HTR-8/SVneo (cell line): ENCODE measurements at regions not wholly inside any gene's neighbourhood (a gene's known extent, or its start where the extent isn't known, plus 50 kb on each side); places are given as distances from the start of the nearest gene placed in this dataset.

Experiments
- DNase-seq: peaks from one replicate; pipeline ENCODE4 v3.0.0; 2011; ENCODE audit warnings: low spot score, mixed read lengths; ENCODE audit not compliant: insufficient read length
- FAIRE-seq: peaks from 2 replicates; lab custom pipeline; 2011; peaks lifted over from hg19 to GRCh38; lab: Jason Lieb, UNC

DNA sequence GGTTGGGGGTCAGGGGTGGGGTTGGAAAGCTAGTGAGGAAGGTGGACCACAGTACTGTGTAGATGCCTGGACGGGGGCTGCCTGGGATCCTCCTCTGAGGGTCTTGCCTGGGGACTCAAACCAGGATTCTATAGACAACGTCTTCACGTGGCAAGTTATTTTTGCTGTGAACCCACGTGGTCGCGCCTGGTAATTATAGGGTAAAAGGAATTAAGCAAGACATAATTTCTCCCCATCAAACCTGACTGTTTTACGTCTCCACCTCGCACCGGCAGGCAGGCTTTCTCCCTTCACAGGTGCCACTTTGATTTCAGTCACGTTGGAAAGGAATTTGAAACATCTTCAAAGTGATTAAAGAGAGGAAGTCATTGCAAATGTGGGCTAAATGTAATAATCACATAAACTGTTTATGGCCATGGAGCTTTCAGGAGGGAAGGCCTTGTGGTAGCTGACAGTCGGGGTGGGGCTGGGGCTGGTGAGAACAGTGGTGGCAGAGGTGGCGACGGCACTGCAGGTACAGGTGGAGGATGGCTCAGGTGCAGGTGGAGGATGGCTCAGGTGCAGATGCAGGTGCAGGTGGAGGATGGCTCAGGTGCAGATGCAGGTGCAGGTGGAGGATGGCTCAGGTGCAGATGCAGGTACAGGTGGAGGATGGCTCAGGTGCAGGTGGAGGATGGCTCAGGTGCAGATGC, 197.1 kb upstream of the NLRP1 start:
- no peak for FAIRE-seq
- DNase-seq: no peak

DNA sequence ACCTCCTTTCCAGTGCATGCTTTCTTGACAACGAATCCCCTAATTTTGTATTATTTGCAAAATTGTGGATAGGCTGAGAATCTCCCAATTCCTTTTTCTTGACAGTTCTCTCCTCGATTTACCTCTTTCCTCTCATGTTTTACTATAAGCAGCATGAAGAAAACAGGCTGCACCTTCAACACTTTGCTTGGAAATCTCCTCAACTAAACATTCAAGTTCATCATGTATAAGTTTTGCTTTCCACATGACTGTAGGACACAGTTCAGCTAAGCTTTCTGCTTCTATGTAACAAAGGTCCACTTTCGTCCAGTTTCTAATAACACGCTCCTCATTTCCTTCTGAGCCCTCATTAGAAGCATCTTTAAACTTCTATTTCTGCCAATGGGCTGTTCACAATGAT, 199.0 kb upstream of the NLRP1 start:
- DNase-seq (no peak), FAIRE-seq (no peak)

DNA sequence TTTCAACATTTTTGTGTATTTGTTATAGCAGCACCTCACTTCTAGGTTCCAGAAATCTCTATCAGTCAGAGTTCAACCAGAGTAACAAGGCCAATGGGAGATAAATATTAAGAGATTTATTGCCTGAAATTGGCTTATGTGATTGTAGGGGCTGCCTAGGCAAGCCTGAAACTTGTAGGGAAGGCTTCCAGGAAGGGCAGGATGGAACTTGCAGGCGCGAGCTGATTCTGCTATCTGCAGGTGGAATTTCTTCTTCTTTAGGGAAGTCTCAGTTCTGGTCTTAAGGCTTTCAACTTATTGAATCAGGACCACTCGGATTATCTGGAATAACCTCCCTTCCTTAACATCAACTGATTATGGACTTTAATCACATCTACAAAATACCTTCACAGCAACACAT, 199.5 kb upstream of the NLRP1 start:
- no peak for DNase-seq
- FAIRE-seq: no peak

DNA sequence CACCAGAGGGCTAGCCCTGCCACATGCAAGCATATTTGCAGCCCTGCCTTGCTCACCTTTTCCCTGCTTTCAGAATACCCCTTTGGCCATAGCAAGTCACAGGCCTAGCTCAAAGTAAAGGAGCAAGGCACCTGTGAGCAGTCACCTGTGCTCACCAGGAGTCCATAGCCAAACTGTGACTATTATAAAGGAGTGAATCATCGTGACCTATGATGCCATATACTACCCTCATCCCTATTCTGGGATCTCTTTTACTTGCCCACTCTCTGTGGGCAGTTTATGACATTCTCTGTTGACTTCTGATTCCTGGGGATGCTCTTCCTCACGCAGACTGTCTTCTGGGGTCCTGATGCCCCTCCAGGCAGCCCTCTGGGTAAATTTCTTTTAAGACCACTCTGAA, 200.5 kb upstream of the NLRP1 start:
- FAIRE-seq (no peak), DNase-seq (no peak)

DNA sequence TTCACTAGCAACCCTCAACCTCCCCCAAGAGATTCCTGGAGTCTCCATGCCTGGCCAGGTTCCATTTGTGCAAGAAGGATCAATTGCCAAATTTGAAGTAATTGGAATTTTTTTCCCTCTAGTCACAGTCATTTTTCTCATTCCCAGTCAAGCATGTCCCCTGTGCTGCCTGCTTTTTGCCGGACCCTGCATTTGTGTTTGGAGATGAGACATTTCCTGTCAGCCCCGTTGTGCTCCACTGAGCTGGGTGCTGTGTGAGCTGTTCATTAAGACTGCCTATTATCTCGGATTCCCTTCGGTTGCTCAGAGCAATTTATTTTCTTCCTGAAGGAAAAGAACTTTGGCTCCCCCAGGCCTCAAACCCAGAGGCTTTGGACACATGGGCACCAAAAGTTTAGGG, 201.0 kb upstream of the NLRP1 start:
- FAIRE-seq: no peak

DNA sequence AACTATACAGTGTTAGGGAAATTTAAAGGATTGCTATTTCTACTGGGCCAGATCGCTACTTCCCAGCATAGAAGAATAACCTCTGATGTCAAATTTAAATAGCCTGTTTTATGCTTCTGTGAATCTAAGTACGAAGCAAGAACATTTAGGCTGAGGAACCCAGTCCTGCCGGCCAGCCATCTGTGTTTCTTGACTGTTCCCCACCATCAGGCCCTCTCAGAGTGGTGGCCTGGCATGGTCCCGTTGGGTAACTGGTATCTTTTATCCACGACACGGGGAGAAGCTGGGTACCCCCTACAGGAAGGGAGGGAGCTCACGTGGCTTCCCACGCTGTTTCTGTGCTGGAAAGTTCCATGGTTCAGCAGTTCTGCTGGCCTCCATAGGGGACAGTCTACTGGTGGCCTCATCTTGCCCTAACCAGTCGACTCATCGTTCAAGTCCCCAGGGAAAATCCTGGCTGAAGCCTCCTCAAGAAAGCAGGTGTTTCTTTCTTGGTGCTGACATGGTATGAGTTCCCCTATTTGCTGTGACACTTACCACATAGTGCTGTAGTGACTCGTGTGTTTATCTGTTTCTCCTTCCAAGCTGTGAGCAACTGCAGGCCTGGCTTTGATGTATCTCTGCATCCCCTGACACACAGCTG, 201.7 kb upstream of the NLRP1 start:
- no peak for FAIRE-seq
- DNase-seq: no peak

More for the DNA sequence above, 201.0 kb upstream of the NLRP1 start:
- DNase-seq: no peak

- no peak for FAIRE-seq
Observed at GRCh38 chr17:5786510-5786875, 202.2 kb upstream of the NLRP1 start.

DNA sequence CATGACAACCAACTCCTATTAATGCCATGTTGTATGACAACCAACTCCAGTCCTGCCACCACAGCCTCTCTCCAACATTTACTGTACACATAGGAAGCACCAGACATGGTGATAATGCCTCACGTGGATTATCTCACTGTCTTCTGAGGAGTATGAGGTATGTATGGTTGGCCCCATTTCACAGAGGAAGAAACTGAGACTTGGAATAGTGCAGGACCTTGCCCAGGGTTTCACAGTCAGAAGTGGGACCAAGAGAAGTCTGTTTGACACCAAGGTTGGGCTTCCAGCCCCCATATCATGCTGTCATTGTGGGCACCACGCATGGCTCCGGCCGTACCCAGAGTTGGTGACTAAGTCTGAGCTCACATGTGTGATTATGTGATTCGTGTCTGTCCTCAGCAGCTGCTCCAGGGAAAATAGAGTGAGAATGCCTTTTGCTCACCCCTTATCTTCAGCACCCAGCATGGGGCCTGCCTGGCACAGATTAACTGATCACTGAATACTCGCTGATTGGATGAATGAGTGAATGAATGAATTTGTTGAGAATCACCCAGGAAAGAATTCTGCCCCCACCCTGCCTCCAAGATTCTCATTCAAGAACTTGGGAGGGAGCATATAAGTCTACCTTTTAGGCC, 204.1 kb upstream of the NLRP1 start:
- no peak for DNase-seq
- FAIRE-seq: no peak

More at GRCh38 chr17:5786510-5786875, 202.2 kb upstream of the NLRP1 start:
- no peak for DNase-seq

- FAIRE-seq: no peak
- no peak for DNase-seq
Observed at GRCh38 chr17:5789528-5789927, 205.2 kb upstream of the NLRP1 start.

- FAIRE-seq (no peak), DNase-seq (no peak)
Observed at GRCh38 chr17:5793157-5793556, 208.8 kb upstream of the NLRP1 start.

DNA sequence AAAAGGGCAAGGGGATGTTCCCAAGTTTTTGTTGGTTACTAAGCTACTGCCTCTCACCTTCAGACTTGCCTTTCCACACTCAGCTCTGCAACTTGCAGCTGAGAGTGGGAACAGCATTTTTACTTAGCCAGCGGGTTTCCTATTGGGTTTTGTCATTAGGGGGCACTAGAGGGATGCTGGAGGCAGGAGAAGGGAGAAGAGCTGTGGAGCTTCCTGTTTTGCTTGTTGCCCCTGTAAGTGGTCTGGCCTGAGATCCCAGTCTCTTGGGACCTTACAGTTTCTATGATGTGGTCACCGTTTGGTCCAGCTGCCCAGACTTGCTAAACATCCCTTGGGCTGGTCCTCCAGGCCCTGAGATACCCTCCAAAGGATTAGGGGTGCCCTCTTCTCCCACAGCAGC, 209.6 kb upstream of the NLRP1 start:
- FAIRE-seq (no peak), DNase-seq (no peak)

- FAIRE-seq (no peak), DNase-seq (no peak)
Observed at GRCh38 chr17:5794385-5794784, 210.1 kb upstream of the NLRP1 start.

DNA sequence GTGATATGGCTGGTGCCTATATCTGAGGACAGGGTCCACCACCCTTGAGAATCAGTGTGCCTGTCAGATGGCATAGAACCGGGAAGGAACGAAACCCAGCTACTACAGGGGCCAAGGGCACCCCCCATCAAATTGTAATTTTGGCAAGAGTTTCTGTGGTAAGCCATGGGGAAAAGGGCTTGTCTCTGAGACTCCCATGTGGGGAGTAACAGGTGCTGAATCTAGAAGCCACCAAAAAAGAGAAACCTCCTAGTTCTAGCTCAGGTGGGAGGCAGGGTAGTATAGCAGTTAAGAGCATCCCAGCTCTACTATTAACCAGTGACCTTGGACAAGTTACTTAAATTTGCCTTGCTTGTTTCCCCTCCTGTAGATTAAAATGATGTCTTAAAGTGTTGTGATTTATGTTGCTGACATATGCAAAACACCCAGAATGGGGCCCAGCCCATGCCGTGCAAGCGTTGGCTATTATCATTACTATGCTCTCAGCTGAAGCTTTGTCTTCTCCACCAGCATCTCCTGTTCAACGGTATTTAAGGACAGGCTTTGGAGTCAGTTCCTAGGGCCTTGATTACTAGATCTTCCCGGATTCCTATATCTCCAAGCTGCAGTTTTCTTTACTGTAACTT, 210.7 kb upstream of the NLRP1 start:
- FAIRE-seq: no peak
- no peak for DNase-seq

- no peak for FAIRE-seq
- DNase-seq: no peak
Observed at GRCh38 chr17:5797447-5798050, 213.2 kb upstream of the NLRP1 start.

DNA sequence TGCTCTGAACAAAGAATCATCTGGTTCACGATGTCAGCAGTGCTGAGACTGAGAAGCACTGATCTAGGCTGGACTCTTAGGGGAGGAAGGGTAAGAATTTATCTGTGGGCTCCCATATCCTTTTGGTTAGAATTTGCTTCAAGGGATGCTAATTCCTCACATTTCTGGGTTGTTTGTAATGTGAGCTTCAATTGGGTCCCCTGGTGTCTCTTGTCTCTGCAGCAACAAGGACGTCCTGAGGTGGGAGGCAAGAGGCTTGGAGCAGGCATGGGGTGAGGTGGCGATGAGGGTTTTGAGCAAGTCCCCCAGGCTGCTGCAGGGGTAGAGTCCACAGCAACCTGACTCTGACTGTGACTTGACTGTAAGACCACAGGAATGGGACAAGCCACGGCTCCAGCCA, 213.8 kb upstream of the NLRP1 start:
- FAIRE-seq (no peak), DNase-seq (no peak)

- no peak for DNase-seq
- FAIRE-seq: no peak
Observed at GRCh38 chr17:5800131-5800530, 215.8 kb upstream of the NLRP1 start.

DNA sequence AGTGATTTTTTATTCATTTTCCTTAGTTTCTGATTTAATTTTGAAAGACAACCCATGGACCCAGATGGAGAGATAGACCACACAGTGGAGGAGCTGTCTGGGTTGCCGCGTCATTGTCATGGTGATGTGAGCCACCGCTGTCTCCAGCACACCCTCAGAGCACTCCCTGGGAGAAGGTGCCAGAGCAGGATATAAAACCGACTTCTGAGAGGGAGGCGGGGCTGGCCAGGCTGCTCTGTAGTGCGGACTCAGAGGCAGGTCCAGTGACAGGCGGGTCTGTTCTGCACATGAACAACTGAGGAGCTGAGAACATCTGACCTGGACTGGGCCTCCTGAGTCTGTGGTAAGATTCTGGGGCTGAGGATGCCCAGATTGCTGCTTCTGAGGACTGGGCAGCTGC, 216.3 kb upstream of the NLRP1 start:
- DNase-seq (no peak), FAIRE-seq (no peak)

- FAIRE-seq (no peak), DNase-seq (no peak)
Observed at GRCh38 chr17:5804251-5804650, 219.9 kb upstream of the NLRP1 start.

DNA sequence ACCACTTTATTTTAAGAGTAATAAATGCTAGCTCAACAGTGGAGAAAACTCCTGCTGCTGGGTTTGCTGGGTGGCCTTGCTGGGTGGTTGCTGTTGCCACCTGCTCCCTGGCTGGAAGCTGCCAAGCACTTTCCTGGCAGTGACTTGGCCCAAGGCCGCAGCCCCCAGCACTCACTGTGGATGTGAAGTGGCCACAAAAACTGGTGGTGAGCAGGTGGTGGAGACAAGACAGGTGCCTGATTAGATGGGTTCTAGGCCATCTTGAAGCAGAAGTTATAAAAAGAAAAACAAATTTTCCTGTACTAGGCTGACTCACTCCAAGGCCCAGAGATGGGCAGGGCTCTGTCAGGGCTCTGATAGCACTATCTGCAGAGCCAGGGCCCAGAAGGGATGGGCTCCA, 224.7 kb upstream of the NLRP1 start:
- no peak for DNase-seq
- no peak for FAIRE-seq

DNA sequence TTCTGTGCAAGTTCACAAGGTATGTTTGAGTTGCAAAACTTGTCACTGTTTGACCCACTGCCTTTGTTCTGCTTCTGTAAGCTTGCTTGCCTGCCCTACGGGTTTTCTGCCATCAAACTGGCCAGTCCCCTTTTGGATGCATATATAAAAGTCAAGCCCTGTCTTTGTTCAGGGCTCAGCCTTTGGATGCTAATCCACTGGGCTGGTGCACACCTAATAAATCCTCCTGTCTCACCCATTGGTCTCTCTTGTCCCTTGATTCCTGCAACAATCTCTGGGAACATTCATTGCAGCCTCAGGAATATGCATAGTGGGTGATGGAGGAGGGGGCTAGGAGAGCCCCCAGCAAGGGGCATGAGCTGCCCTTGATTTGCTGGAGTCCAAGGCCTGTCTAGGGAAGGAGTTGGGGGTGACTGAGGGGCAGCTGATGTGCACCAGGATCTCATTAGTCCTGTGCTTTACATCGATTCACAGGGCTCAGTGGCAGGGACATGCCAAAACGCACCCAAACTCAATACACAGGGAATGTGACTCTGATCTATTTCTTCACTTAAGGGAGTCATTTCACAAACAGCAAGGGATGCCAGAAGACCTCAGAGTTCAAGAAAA, 225.4 kb upstream of the NLRP1 start:
- no peak for FAIRE-seq
- DNase-seq: no peak
